ENCODE measurements at regions not wholly inside any gene's neighbourhood (a gene's known extent, or its start where the extent isn't known, plus 50 kb on each side); places are given as distances from the start of the nearest gene placed in this dataset.

GRCh38 chr16:85266857-85267256 is 154.6 kb upstream of the CIBAR2 start:
- Histone ChIP-seq H3K9me3 (ENCODE audit: insufficient read depth, low read length, severe bottlenecking) (no peaks in the 10 kb centered on the region), H4K20me1 (ENCODE audit: insufficient read depth, low read length) (peaks cover 6% of the 10 kb centered on the region; the same call in 1 of the 2 replicates), H3K9ac (ENCODE audit: low read depth, low read length) (no peak overlapping the region), H3K4me2 (ENCODE audit: insufficient read depth, low read length) (no peak overlapping the region), H3K27me3 (ENCODE audit: insufficient read depth, low read length, poor library complexity) (peaks cover 43% of the 10 kb centered on the region), H3K36me3 (ENCODE audit: insufficient read depth, low read length) (no peaks in the 10 kb centered on the region), H3K79me2 (ENCODE audit: insufficient read depth, low read length) (no peaks in the 10 kb centered on the region), H2AFZ (ENCODE audit: low read depth, low read length) (no peak overlapping the region), H3K4me3 (ENCODE audit: low read depth in 1 of 2, low read length in 2 of 2) (no peak overlapping the region), H3K27ac (ENCODE audit: low read length) (no peak overlapping the region), H3K4me1 (ENCODE audit: insufficient read depth, low read length) (no peaks in the 10 kb centered on the region)
- no peak for DNase-seq
- TF ChIP-seq EZH2 (IDR thresholded peaks at IDR 0.05; ENCODE audit: borderline replicate concordance, low read depth, low read length, severe bottlenecking), result no peak
- no peak for TF ChIP-seq CTCF (IDR thresholded peaks at IDR 0.05; ENCODE audit: borderline replicate concordance, extremely low read depth, low read length, poor library complexity, severe bottlenecking)
- ATAC-seq (ENCODE audit: insufficient read depth, low read depth), result no peak

GRCh38 chr16:85267414-85267945 is 155.2 kb upstream of the CIBAR2 start:
- Histone ChIP-seq H3K9ac (ENCODE audit: low read depth, low read length) (no peak overlapping the region), H4K20me1 (ENCODE audit: insufficient read depth, low read length) (peaks cover 4% of the 10 kb centered on the region; the same call in 1 of the 2 replicates), H2AFZ (ENCODE audit: low read depth, low read length) (no peak overlapping the region), H3K4me2 (ENCODE audit: insufficient read depth, low read length) (no peak overlapping the region), H3K79me2 (ENCODE audit: insufficient read depth, low read length) (no peaks in the 10 kb centered on the region), H3K27me3 (ENCODE audit: insufficient read depth, low read length, poor library complexity) (peaks cover 43% of the 10 kb centered on the region), H3K36me3 (ENCODE audit: insufficient read depth, low read length) (no peaks in the 10 kb centered on the region), H3K9me3 (ENCODE audit: insufficient read depth, low read length, severe bottlenecking) (no peaks in the 10 kb centered on the region), H3K4me1 (ENCODE audit: insufficient read depth, low read length) (no peaks in the 10 kb centered on the region), H3K4me3 (ENCODE audit: low read depth in 1 of 2, low read length in 2 of 2) (no peak overlapping the region), H3K27ac (ENCODE audit: low read length) (no peak overlapping the region)
- TF ChIP-seq CTCF (IDR thresholded peaks at IDR 0.05; ENCODE audit: borderline replicate concordance, extremely low read depth, low read length, poor library complexity, severe bottlenecking) (no peak), EZH2 (IDR thresholded peaks at IDR 0.05; ENCODE audit: borderline replicate concordance, low read depth, low read length, severe bottlenecking) (no peak)
- no peak for ATAC-seq (ENCODE audit: insufficient read depth, low read depth)
- no peak for DNase-seq

GRCh38 chr16:85269165-85269564 is 156.9 kb upstream of the CIBAR2 start:
- ATAC-seq (ENCODE audit: insufficient read depth, low read depth), result no peak
- DNase-seq, result no peak
- no peak overlapping the region for H3K4me2 ChIP-seq (ENCODE audit: insufficient read depth, low read length)

GRCh38 chr16:85270374-85270773 is 158.1 kb upstream of the CIBAR2 start:
- no peak for ATAC-seq (ENCODE audit: insufficient read depth, low read depth)
- H3K4me1 ChIP-seq (ENCODE audit: insufficient read depth, low read length), result no peaks in the 10 kb centered on the region
- no peaks in the 10 kb centered on the region for H3K79me2 ChIP-seq (ENCODE audit: insufficient read depth, low read length)
- no peak overlapping the region for H3K4me2 ChIP-seq (ENCODE audit: insufficient read depth, low read length)
- no peaks in the 10 kb centered on the region for H3K9me3 ChIP-seq (ENCODE audit: insufficient read depth, low read length, severe bottlenecking)
- peaks cover 8% of the 10 kb centered on the region for H4K20me1 ChIP-seq (ENCODE audit: insufficient read depth, low read length)
- H3K36me3 ChIP-seq (ENCODE audit: insufficient read depth, low read length), result no peaks in the 10 kb centered on the region
- H3K9ac ChIP-seq (ENCODE audit: low read depth, low read length), result no peak overlapping the region
- no peak overlapping the region for H3K27ac ChIP-seq (ENCODE audit: low read length)
- DNase-seq, result no peak
- no peak overlapping the region for H2AFZ ChIP-seq (ENCODE audit: low read depth, low read length)
- H3K4me3 ChIP-seq (ENCODE audit: low read depth in 1 of 2, low read length in 2 of 2), result no peak overlapping the region
- peaks cover 33% of the 10 kb centered on the region for H3K27me3 ChIP-seq (ENCODE audit: insufficient read depth, low read length, poor library complexity)
- TF ChIP-seq EZH2 (IDR thresholded peaks at IDR 0.05; ENCODE audit: borderline replicate concordance, low read depth, low read length, severe bottlenecking), result no peak
- TF ChIP-seq CTCF (IDR thresholded peaks at IDR 0.05; ENCODE audit: borderline replicate concordance, extremely low read depth, low read length, poor library complexity, severe bottlenecking), result no peak

More at GRCh38 chr16:85269165-85269564, 156.9 kb upstream of the CIBAR2 start:
- Histone ChIP-seq H3K4me1 (ENCODE audit: insufficient read depth, low read length) (no peaks in the 10 kb centered on the region), H3K27ac (ENCODE audit: low read length) (no peak overlapping the region), H3K27me3 (ENCODE audit: insufficient read depth, low read length, poor library complexity) (peaks cover 41% of the 10 kb centered on the region), H3K36me3 (ENCODE audit: insufficient read depth, low read length) (no peaks in the 10 kb centered on the region), H3K79me2 (ENCODE audit: insufficient read depth, low read length) (no peaks in the 10 kb centered on the region), H3K9ac (ENCODE audit: low read depth, low read length) (no peak overlapping the region), H2AFZ (ENCODE audit: low read depth, low read length) (no peak overlapping the region), H3K4me3 (ENCODE audit: low read depth in 1 of 2, low read length in 2 of 2) (no peak overlapping the region), H3K9me3 (ENCODE audit: insufficient read depth, low read length, severe bottlenecking) (no peaks in the 10 kb centered on the region), H4K20me1 (ENCODE audit: insufficient read depth, low read length) (peaks cover 4% of the 10 kb centered on the region; the same call in 1 of the 2 replicates)
- no peak for TF ChIP-seq EZH2 (IDR thresholded peaks at IDR 0.05; ENCODE audit: borderline replicate concordance, low read depth, low read length, severe bottlenecking)
